ENCODE measurements at regions not wholly inside any gene's neighbourhood (a gene's known extent, or its start where the extent isn't known, plus 50 kb on each side); places are given as distances from the start of the nearest gene placed in this dataset.
"Not testable (repeated sequence)": the region's sequence is repeated elsewhere in the genome, so short reads cannot be mapped to it uniquely, and the experiment has no call there.

DNA sequence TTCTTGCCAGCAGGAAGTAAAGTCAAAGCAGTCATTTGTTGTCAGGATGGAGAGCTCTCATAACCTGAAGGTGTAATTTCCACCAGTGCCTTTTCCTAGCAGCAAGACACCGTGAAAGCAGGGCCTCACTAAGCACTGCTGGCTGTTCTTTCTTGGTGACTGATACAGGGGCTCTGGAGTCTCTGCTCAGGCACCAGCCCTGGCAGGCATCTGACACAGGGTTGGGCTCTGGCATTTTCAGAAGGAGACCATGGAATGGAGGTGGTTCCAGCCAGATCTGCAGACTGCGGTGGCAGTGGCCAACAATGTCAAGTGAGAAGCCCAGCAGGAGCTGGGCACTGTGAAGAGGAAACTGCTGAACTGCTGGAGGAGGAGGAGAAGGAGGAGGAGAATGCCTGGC lies 72.2 kb downstream of the CDRT15L2 start:
- TF ChIP-seq POLR2AphosphoS5 (IDR thresholded peaks at IDR 0.05; ENCODE audit: borderline replicate concordance, low read depth, low read length); EZH2 (IDR thresholded peaks at IDR 0.05): not testable (repeated sequence)

Measured in SK-N-MC (cell line).